Activated B cell treated with CpG ODN at 0.5 μM for 24 hours (primary cell): ENCODE measurements at regions not wholly inside any gene's neighbourhood (a gene's known extent, or its start where the extent isn't known, plus 50 kb on each side); places are given as distances from the start of the nearest gene placed in this dataset.

Source experiments
- ATAC-seq: fragments of 200-7000 bp; cut with Tn5 transposase; one replicate; pipeline ENCODE4 v1.10.0; 2021; ENCODE audit warnings: low read depth, mild to moderate bottlenecking, moderate library complexity
- CTCF ChIA-PET: fragments of 350-600 bp; sonication (Branson Sonifier 250); formaldehyde crosslinking; loops from one replicate; lab custom pipeline; 2021; ENCODE audit warnings: antibody characterized with exemption; lab: Charles Lee
- POLR2A ChIA-PET: fragments of 350-600 bp; sonication (Branson Sonifier 250); formaldehyde crosslinking; loops from one replicate; lab custom pipeline; 2021; ENCODE audit warnings: antibody characterized with exemption; lab: Charles Lee
- DNase-seq: peaks from one replicate; pipeline ENCODE4 v3.0.0; 2022
- H3K27ac Mint-ChIP-seq: one replicate; pipeline ENCODE4 v1.8.0; 2020; ENCODE audit warnings: mixed read lengths
- H3K27me3 Mint-ChIP-seq: one replicate; pipeline ENCODE4 v1.8.0; 2021; ENCODE audit warnings: mixed read lengths
- H3K36me3 Mint-ChIP-seq: one replicate; pipeline ENCODE4 v1.8.0; 2021; ENCODE audit warnings: low read depth, mixed read lengths
- H3K4me1 Mint-ChIP-seq: one replicate; pipeline ENCODE4 v1.8.0; 2021; ENCODE audit warnings: mixed read lengths
- H3K4me3 Mint-ChIP-seq: one replicate; pipeline ENCODE4 v1.8.0; 2020; ENCODE audit warnings: mild to moderate bottlenecking, mixed read lengths
- H3K9me3 Mint-ChIP-seq: one replicate; pipeline ENCODE4 v1.8.0; 2020; ENCODE audit warnings: mixed read lengths
- CTCF ChIP-seq: fragments of 200-600 bp; IDR thresholded peaks from one replicate; pipeline ENCODE4 v1.8.0; 2022; ENCODE audit warnings: antibody characterized with exemption, mild to moderate bottlenecking
- intact Hi-C: fragments of 100-400 bp; cut with micrococcal nuclease; formaldehyde crosslinking; loops from one replicate; pipeline ENCODE4 v1.15.1; 2024

DNA sequence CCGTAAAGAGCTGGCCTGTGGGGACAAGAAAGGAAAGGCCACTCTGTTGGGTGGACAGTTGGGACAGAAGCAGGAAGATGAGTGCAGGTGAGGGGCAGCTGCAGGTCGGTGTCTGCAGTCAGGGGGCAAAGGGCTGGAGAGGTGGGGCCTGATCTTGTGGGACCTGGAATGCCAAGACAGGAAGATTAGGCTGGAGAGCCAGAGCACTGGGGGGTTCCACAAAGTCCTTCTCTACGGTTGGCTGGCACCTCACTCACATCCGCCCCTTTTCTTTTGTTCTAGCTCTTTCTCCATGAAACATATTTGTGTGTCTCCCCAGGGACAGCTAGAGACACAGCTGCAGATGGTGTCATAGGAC is 404.1 kb downstream of the PTPRU start:
- intact Hi-C loops, result no loop called here
- no peak for TF ChIP-seq CTCF
- ChIA-PET CTCF (no interaction called here), POLR2A (no interaction called here)
- DNase-seq, result no peak
- no peaks in the 10 kb centered on the region for H3K36me3 Mint-ChIP-seq
- no peak overlapping the region for H3K27ac Mint-ChIP-seq
- H3K9me3 Mint-ChIP-seq, result peaks cover 3% of the 10 kb centered on the region
- no peak overlapping the region for H3K4me3 Mint-ChIP-seq
- ATAC-seq, result no peak
- H3K27me3 Mint-ChIP-seq, result peaks cover 5% of the 10 kb centered on the region
- no peaks in the 10 kb centered on the region for H3K4me1 Mint-ChIP-seq

- Mint-ChIP-seq H3K4me1 (no peaks in the 10 kb centered on the region), H3K27me3 (peaks cover 6% of the 10 kb centered on the region), H3K27ac (no peak overlapping the region), H3K36me3 (no peaks in the 10 kb centered on the region), H3K4me3 (no peak overlapping the region), H3K9me3 (peaks cover 3% of the 10 kb centered on the region)
- no peak for ATAC-seq
- intact Hi-C loops, result no loop called here
- ChIA-PET CTCF (no interaction called here), POLR2A (no interaction called here)
- no peak for DNase-seq
- TF ChIP-seq CTCF, result no peak
These were observed 403.6 kb downstream of the PTPRU start for GRCh38 chr1:29639741-29640427.

DNA sequence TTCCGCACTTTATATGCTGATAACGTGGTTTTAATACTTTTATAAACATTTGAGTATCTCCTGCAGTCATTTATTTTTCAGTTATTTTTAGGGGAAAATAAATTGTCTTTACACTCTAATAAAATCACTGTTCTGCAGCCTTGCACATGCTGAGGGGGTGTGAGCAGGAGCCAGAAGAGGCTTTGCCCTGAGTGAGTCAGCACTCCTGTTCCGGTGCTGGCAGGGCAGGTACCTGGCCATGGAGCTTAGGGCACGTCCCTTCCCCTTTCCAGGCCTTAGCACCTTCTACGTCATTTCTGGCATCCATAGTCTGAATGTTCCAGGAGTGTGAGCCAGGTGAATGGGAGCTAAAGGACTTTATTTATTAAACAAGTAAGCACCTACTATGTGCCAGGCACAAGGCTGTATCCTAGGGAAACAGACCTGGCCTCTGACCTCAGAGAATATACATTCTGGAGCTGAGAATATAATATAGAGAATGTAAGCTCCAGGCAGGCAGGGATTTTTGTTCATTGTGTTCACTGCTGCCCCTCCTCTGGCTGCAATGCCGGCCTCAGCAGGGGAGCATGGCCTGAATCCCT is 402.9 kb downstream of the PTPRU start:
- DNase-seq, result no peak
- POLR2A ChIA-PET, result no interaction called here
- no peak for TF ChIP-seq CTCF

DNA sequence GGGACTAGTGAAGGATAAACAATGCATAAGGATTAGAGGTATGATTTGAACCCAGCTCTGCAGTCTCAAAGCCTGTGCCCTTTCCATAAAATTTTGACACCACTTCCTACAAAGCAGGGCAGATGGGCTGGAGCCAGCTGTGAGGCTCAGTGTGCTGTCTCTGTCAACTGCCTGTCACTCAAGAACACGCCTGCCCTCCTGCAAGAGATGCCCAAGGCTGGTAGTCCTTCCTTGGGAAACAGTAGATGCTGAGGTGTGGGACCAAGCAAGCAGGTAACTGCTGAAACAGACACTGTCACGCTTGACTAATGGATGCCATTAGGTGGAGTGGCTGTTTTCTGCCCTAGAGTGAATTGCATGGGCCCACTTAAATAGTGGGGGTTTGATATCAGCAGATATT is 402.0 kb downstream of the PTPRU start:
- Mint-ChIP-seq H3K4me1 (no peaks in the 10 kb centered on the region), H3K27ac (no peak overlapping the region), H3K4me3 (no peak overlapping the region), H3K27me3 (peaks cover 10% of the 10 kb centered on the region), H3K36me3 (no peaks in the 10 kb centered on the region), H3K9me3 (peaks cover under 1% of the 10 kb centered on the region)
- POLR2A ChIA-PET, result no interaction called here
- CTCF ChIA-PET, result no interaction called here
- no peak for TF ChIP-seq CTCF
- no peak for ATAC-seq
- intact Hi-C loops, result no loop called here
- no peak for DNase-seq

More for the DNA sequence above, 402.9 kb downstream of the PTPRU start:
- Mint-ChIP-seq H3K36me3 (no peaks in the 10 kb centered on the region), H3K27ac (no peak overlapping the region), H3K4me1 (no peaks in the 10 kb centered on the region), H3K27me3 (peaks cover 6% of the 10 kb centered on the region), H3K9me3 (peaks cover 3% of the 10 kb centered on the region), H3K4me3 (no peak overlapping the region)
- no peak for ATAC-seq
- CTCF ChIA-PET, result no interaction called here
- intact Hi-C loops, result no loop called here

GRCh38 chr1:29636936-29637335 is 400.6 kb downstream of the PTPRU start:
- ATAC-seq (no peak), DNase-seq (no peak)
- Mint-ChIP-seq H3K4me1 (no peaks in the 10 kb centered on the region), H3K27ac (no peak overlapping the region), H3K4me3 (no peak overlapping the region), H3K36me3 (no peaks in the 10 kb centered on the region), H3K27me3 (peaks cover 10% of the 10 kb centered on the region), H3K9me3 (no peaks in the 10 kb centered on the region)
- ChIA-PET POLR2A (no interaction called here), CTCF (no interaction called here)
- no peak for TF ChIP-seq CTCF
- intact Hi-C loops, result no loop called here
